ENCODE measurements at regions not wholly inside any gene's neighbourhood (a gene's known extent, or its start where the extent isn't known, plus 50 kb on each side); places are given as distances from the start of the nearest gene placed in this dataset.

GRCh38 chr18:2134364-2134763, 436.9 kb downstream of the METTL4 start:
- TF ChIP-seq GATA3 (IDR thresholded peaks at IDR 0.05; ENCODE audit: low read depth, low read length) (no peak), GATA2 (IDR thresholded peaks at IDR 0.05; ENCODE audit: low read depth, low read length) (no peak)
